CD4-positive, alpha-beta memory T cell (primary cell): ENCODE measurements at regions not wholly inside any gene's neighbourhood (a gene's known extent, or its start where the extent isn't known, plus 50 kb on each side); places are given as distances from the start of the nearest gene placed in this dataset.
A peak's percentile ranks its signal among the peaks of the same experiment; 100 is the strongest.
"Not testable (repeated sequence)": the region's sequence is repeated elsewhere in the genome, so short reads cannot be mapped to it uniquely, and the experiment has no call there.

Experiments used
- CTCF ChIA-PET: fragments of 350-600 bp; sonication (Branson Sonifier 250); formaldehyde crosslinking; loops from one replicate; lab custom pipeline; 2021; ENCODE audit warnings: inconsistent platforms; ENCODE audit not compliant: partially characterized antibody; lab: Charles Lee
- POLR2A ChIA-PET: fragments of 350-600 bp; sonication (Branson Sonifier 250); formaldehyde crosslinking; loops from one replicate; lab custom pipeline; 2021; ENCODE audit not compliant: partially characterized antibody; lab: Charles Lee
- DNase-seq, 5 donors: peaks; one replicate each; pipeline versions ENCODE4 v3.0.0 to v3.0.0-alpha.2; 2020 to 2022; ENCODE audit warnings: mixed read lengths in 1 of 5
- H3K27ac ChIP-seq: one replicate; pipeline ENCODE4 v1.7.0; 2013; ENCODE audit warnings: low read depth, low read length
- H3K27me3 ChIP-seq: 2 replicates; pipeline ENCODE4 v1.7.0; 2013; ENCODE audit warnings: mild to moderate bottlenecking, low read length, moderate library complexity; ENCODE audit not compliant: insufficient read depth
- H3K36me3 ChIP-seq: 2 replicates; pipeline ENCODE4 v1.7.0; 2013; ENCODE audit warnings: mild to moderate bottlenecking, low read length, moderate library complexity; ENCODE audit not compliant: insufficient read depth
- H3K4me1 ChIP-seq: 2 replicates; pipeline ENCODE4 v1.7.0; 2013; ENCODE audit warnings: mild to moderate bottlenecking, low read length, moderate library complexity; ENCODE audit not compliant: insufficient read depth
- H3K4me3 ChIP-seq, 2 donors: one replicate each; pipeline ENCODE4 v1.7.0; 2013; ENCODE audit warnings: low read length in 2 of 2, mild to moderate bottlenecking in 1 of 2
- H3K9me3 ChIP-seq, 2 donors: one replicate each; pipeline ENCODE4 v1.7.0; 2013; ENCODE audit warnings: low read length in 2 of 2, control low read depth in 1 of 2; ENCODE audit not compliant: control insufficient read depth in 1 of 2
- H3K27ac Mint-ChIP-seq, 7 donors: one replicate each; pipeline ENCODE4 v1.8.0; 2020 to 2021; ENCODE audit warnings: mixed read lengths in 7 of 7, mild to moderate bottlenecking in 6 of 7, inconsistent platforms in 3 of 7, moderate library complexity in 3 of 7
- H3K27me3 Mint-ChIP-seq, 2 donors: one replicate each; pipeline ENCODE4 v1.8.0; 2020 to 2021; ENCODE audit warnings: mixed read lengths in 2 of 2
- H3K36me3 Mint-ChIP-seq, 2 donors: one replicate each; pipeline ENCODE4 v1.8.0; 2020 to 2021; ENCODE audit warnings: mixed read lengths in 2 of 2, inconsistent platforms in 1 of 2, mild to moderate bottlenecking in 1 of 2
- H3K4me1 Mint-ChIP-seq, 4 donors: one replicate each; pipeline ENCODE4 v1.8.0; 2020 to 2021; ENCODE audit warnings: mixed read lengths in 4 of 4, mild to moderate bottlenecking in 1 of 4
- H3K4me3 Mint-ChIP-seq, 8 donors: one replicate each; pipeline ENCODE4 v1.8.0; 2020 to 2021; ENCODE audit warnings: mixed read lengths in 8 of 8, mild to moderate bottlenecking in 7 of 8, moderate library complexity in 6 of 8, inconsistent platforms in 3 of 8
- H3K9me3 Mint-ChIP-seq, 8 donors: one replicate each; pipeline ENCODE4 v1.8.0; 2020 to 2021; ENCODE audit warnings: mixed read lengths in 8 of 8, mild to moderate bottlenecking in 5 of 8, inconsistent platforms in 3 of 8, moderate library complexity in 1 of 8
- intact Hi-C: fragments of 100-400 bp; cut with micrococcal nuclease; formaldehyde crosslinking; loops from one replicate; pipeline ENCODE4 v1.15.1; 2023

GRCh38 chr4:55028196-55028595 lies 97.2 kb downstream of the KDR start:
- peaks cover 0 to 4% of the 10 kb centered on the region in 2 donors for H3K27me3 Mint-ChIP-seq
- no peak for DNase-seq
- CTCF ChIA-PET, result no interaction called here

DNA sequence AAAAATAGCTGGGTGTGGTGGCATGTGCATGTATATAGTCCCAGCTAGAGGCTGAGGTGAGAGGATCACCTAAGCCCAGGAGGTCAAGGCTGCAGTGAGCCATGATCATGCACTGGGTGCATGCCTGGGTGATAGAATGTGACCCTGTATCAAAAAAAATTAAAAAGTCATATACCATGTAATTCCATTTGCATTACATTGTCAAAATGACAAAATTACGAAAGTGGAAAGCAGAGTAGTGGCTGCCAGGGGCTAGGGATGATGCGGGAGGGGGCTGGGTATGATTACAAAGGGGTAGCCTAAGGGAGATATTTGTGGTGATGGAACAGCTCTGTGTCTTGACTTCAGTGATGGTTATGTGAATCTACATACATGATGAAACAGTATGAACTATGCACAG lies 97.8 kb downstream of the KDR start:
- POLR2A ChIA-PET, result no interaction called here
- H3K4me1 Mint-ChIP-seq, result no peaks in the 10 kb centered on the region
- CTCF ChIA-PET, result no interaction called here
- Histone ChIP-seq H3K4me1 (no peaks in the 10 kb centered on the region), H3K27me3 (no peaks in the 10 kb centered on the region), H3K9me3 (no peaks in the 10 kb centered on the region), H3K27ac (no peak overlapping the region), H3K4me3 (no peak overlapping the region), H3K36me3 (no peaks in the 10 kb centered on the region)
- intact Hi-C loops, result no loop called here
- DNase-seq, result no peak
- H3K27ac Mint-ChIP-seq, result peak overlapping the region in 1 of 7 donors; percentile 76
- H3K27me3 Mint-ChIP-seq, result peaks cover 0 to 4% of the 10 kb centered on the region in 2 donors
- peaks cover 0 to 1% (median 0%) of the 10 kb centered on the region in 8 donors for H3K9me3 Mint-ChIP-seq
- H3K4me3 Mint-ChIP-seq, result no peak overlapping the region
- no peaks in the 10 kb centered on the region for H3K36me3 Mint-ChIP-seq

More at GRCh38 chr4:55028196-55028595, 97.2 kb downstream of the KDR start:
- Mint-ChIP-seq H3K4me1 (no peaks in the 10 kb centered on the region), H3K27ac (no peak overlapping the region), H3K9me3 (peaks cover 0 to 1% (median 0%) of the 10 kb centered on the region in 8 donors), H3K36me3 (no peaks in the 10 kb centered on the region), H3K4me3 (no peak overlapping the region)
- POLR2A ChIA-PET, result no interaction called here
- Histone ChIP-seq H3K27ac (no peak overlapping the region), H3K4me1 (no peaks in the 10 kb centered on the region), H3K27me3 (no peaks in the 10 kb centered on the region), H3K4me3 (no peak overlapping the region), H3K36me3 (no peaks in the 10 kb centered on the region), H3K9me3 (no peaks in the 10 kb centered on the region)
- intact Hi-C loops, result no loop called here

- not testable (repeated sequence) for DNase-seq
Observed at GRCh38 chr4:55025456-55025855, 99.9 kb downstream of the KDR start.

GRCh38 chr4:55023030-55023429 lies 102.4 kb downstream of the KDR start:
- H3K27ac Mint-ChIP-seq, result no peak overlapping the region
- ChIA-PET CTCF (no interaction called here), POLR2A (no interaction called here)
- H3K9me3 ChIP-seq, result no peaks in the 10 kb centered on the region
- no peaks in the 10 kb centered on the region for H3K4me1 ChIP-seq
- no peak overlapping the region for H3K4me3 Mint-ChIP-seq
- H3K36me3 Mint-ChIP-seq, result no peaks in the 10 kb centered on the region
- peaks cover 0 to 3% (median 0%) of the 10 kb centered on the region in 8 donors for H3K9me3 Mint-ChIP-seq
- no peaks in the 10 kb centered on the region for H3K4me1 Mint-ChIP-seq
- no peaks in the 10 kb centered on the region for H3K36me3 ChIP-seq
- DNase-seq, result no peak
- intact Hi-C loops, result no loop called here
- H3K4me3 ChIP-seq, result no peak overlapping the region
- peaks cover 0 to 8% of the 10 kb centered on the region in 2 donors for H3K27me3 Mint-ChIP-seq
- H3K27me3 ChIP-seq, result no peaks in the 10 kb centered on the region
- H3K27ac ChIP-seq, result no peak overlapping the region

More at GRCh38 chr4:55025456-55025855, 99.9 kb downstream of the KDR start:
- H3K4me3 ChIP-seq, intact Hi-C loops, H3K9me3 ChIP-seq, H3K9me3 Mint-ChIP-seq, H3K4me1 Mint-ChIP-seq, CTCF ChIA-PET, H3K27me3 Mint-ChIP-seq, H3K4me1 ChIP-seq, H3K36me3 Mint-ChIP-seq, H3K27ac Mint-ChIP-seq, H3K36me3 ChIP-seq, H3K27me3 ChIP-seq, H3K4me3 Mint-ChIP-seq, POLR2A ChIA-PET, H3K27ac ChIP-seq: not testable (repeated sequence)

- POLR2A ChIA-PET, result no interaction called here
- DNase-seq, result no peak
- Mint-ChIP-seq H3K9me3 (peaks cover 0 to 3% (median 0%) of the 10 kb centered on the region in 8 donors), H3K27me3 (peaks cover 0 to 8% of the 10 kb centered on the region in 2 donors), H3K36me3 (no peaks in the 10 kb centered on the region), H3K4me1 (no peaks in the 10 kb centered on the region), H3K27ac (no peak overlapping the region), H3K4me3 (no peak overlapping the region)
- H3K4me3 ChIP-seq, result no peak overlapping the region
- intact Hi-C loops, result no loop called here
- H3K27me3 ChIP-seq, result no peaks in the 10 kb centered on the region
- no peaks in the 10 kb centered on the region for H3K9me3 ChIP-seq
- no peaks in the 10 kb centered on the region for H3K36me3 ChIP-seq
- CTCF ChIA-PET, result no interaction called here
- H3K4me1 ChIP-seq, result no peaks in the 10 kb centered on the region
- H3K27ac ChIP-seq, result no peak overlapping the region
Observed at GRCh38 chr4:55021214-55021613, 104.2 kb downstream of the KDR start.

GRCh38 chr4:55020131-55020530 lies 105.3 kb downstream of the KDR start:
- peaks cover 0 to 8% of the 10 kb centered on the region in 2 donors for H3K27me3 Mint-ChIP-seq
- no peak overlapping the region for H3K4me3 ChIP-seq
- H3K36me3 ChIP-seq, result no peaks in the 10 kb centered on the region
- ChIA-PET POLR2A (no interaction called here), CTCF (no interaction called here)
- no peaks in the 10 kb centered on the region for H3K4me1 Mint-ChIP-seq
- intact Hi-C loops, result no loop called here
- H3K27me3 ChIP-seq, result no peaks in the 10 kb centered on the region
- H3K9me3 ChIP-seq, result no peaks in the 10 kb centered on the region
- H3K4me3 Mint-ChIP-seq, result no peak overlapping the region
- H3K36me3 Mint-ChIP-seq, result no peaks in the 10 kb centered on the region
- H3K9me3 Mint-ChIP-seq, result peaks cover 0 to 3% (median 0%) of the 10 kb centered on the region in 8 donors
- H3K4me1 ChIP-seq, result no peaks in the 10 kb centered on the region
- H3K27ac Mint-ChIP-seq, result no peak overlapping the region
- DNase-seq, result no peak
- no peak overlapping the region for H3K27ac ChIP-seq

GRCh38 chr4:55018978-55019377 lies 106.4 kb downstream of the KDR start:
- Histone ChIP-seq H3K27ac (no peak overlapping the region), H3K9me3 (no peaks in the 10 kb centered on the region), H3K27me3 (no peaks in the 10 kb centered on the region), H3K36me3 (no peaks in the 10 kb centered on the region), H3K4me1 (no peaks in the 10 kb centered on the region), H3K4me3 (no peak overlapping the region)
- H3K4me1 Mint-ChIP-seq, result no peaks in the 10 kb centered on the region
- intact Hi-C loops, result no loop called here
- POLR2A ChIA-PET, result no interaction called here
- DNase-seq, result no peak
- H3K27ac Mint-ChIP-seq, result no peak overlapping the region
- H3K9me3 Mint-ChIP-seq, result peaks cover 0 to 3% (median 0%) of the 10 kb centered on the region in 8 donors
- H3K27me3 Mint-ChIP-seq, result peaks cover 0 to 8% of the 10 kb centered on the region in 2 donors
- H3K36me3 Mint-ChIP-seq, result no peaks in the 10 kb centered on the region
- CTCF ChIA-PET, result no interaction called here
- no peak overlapping the region for H3K4me3 Mint-ChIP-seq

DNA sequence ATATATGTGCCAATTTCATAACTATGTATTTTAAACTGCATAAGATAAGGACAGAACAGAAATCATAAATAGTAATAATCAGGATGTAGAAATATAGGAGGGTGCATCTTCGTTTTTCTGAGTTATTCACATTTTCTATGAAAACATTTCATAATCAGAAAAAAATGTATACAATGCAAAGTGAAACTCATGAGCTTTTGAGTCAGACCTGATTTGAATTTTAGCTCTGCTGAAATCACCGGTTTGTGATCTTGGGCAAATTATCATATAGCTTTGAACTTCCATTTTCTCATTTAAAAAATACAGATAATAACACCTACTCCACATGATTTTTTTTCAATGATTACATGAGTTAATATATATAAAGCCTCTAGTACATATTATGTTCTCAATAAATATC lies 106.9 kb downstream of the KDR start:
- Mint-ChIP-seq H3K4me1 (no peaks in the 10 kb centered on the region), H3K36me3 (no peaks in the 10 kb centered on the region), H3K27me3 (peaks cover 0 to 8% of the 10 kb centered on the region in 2 donors), H3K27ac (no peak overlapping the region), H3K4me3 (no peak overlapping the region), H3K9me3 (peaks cover 0 to 3% (median 0%) of the 10 kb centered on the region in 8 donors)
- ChIA-PET CTCF (no interaction called here), POLR2A (no interaction called here)
- H3K27me3 ChIP-seq, result no peaks in the 10 kb centered on the region
- intact Hi-C loops, result no loop called here
- no peaks in the 10 kb centered on the region for H3K4me1 ChIP-seq
- DNase-seq, result no peak
- no peak overlapping the region for H3K27ac ChIP-seq
- H3K9me3 ChIP-seq, result no peaks in the 10 kb centered on the region
- H3K36me3 ChIP-seq, result no peaks in the 10 kb centered on the region
- no peak overlapping the region for H3K4me3 ChIP-seq
